ENCODE measurements at regions not wholly inside any gene's neighbourhood (a gene's known extent, or its start where the extent isn't known, plus 50 kb on each side); places are given as distances from the start of the nearest gene placed in this dataset.

DNA sequence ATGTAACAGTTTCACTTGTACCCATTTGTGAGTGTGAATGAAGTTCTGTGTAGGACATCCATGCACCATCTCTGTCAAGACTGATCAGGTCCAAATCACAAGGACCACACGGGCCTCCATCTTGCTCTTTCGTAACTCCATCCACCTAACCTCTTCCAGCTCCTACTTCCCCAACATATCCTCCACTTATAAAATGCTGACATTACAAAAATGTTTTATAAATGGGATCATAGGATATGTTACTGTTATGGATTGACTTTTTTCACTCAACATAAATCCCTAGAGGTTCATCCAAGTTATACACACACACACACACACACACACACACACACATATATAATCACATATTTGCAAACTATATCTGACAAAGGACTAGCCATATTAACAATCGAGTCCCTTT is 476.8 kb downstream of the ZNF516 start:
- 0% methylated on average over 3 of the region's 3 CpGs for WGBS (ENCODE audit: insufficient coverage, low coverage, missing lambda C conversion rate)
- no peak overlapping the region for H3K9ac ChIP-seq (ENCODE audit: insufficient read depth in 1 of 2, low read depth in 2 of 2, low read length in 2 of 2)
- H3K4me3 ChIP-seq, result no peak overlapping the region
- no TSS peak for BruUV-seq (replicated peaks)
- no peaks in the 10 kb centered on the region for H3K36me3 ChIP-seq (ENCODE audit: control insufficient read depth, insufficient read depth, low read length)
- ATAC-seq (no peak), FAIRE-seq (no peak), DNase-seq (ENCODE audit: extremely low read depth in 1 of 4, low spot score in 3 of 4) (no peak)
- TF ChIP-seq, protein P1, sequence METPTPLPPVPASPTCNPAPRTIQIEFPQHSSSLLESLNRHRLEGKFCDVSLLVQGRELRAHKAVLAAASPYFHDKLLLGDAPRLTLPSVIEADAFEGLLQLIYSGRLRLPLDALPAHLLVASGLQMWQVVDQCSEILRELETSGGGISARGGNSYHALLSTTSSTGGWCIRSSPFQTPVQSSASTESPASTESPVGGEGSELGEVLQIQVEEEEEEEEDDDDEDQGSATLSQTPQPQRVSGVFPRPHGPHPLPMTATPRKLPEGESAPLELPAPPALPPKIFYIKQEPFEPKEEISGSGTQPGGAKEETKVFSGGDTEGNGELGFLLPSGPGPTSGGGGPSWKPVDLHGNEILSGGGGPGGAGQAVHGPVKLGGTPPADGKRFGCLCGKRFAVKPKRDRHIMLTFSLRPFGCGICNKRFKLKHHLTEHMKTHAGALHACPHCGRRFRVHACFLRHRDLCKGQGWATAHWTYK (CRISPR knock-in tag; IDR thresholded peaks at IDR 0.05), result no peak
- peak; percentile 71; the same call in 1 of the 2 replicates for TF ChIP-seq C11orf30 (IDR thresholded peaks at IDR 0.05; ENCODE audit: low read depth)
- TF ChIP-seq MAFF (IDR thresholded peaks at IDR 0.05; ENCODE audit: low read length), result peak; percentile 74
- TF ChIP-seq SMAD4 (CRISPR knock-in tag; conservative IDR thresholded peaks at IDR 0.05), result no peak
- peak; percentile 73 for TF ChIP-seq MAFK (IDR thresholded peaks at IDR 0.05; ENCODE audit: low read length)
- no peak for TF ChIP-seq SAFB2 (IDR thresholded peaks at IDR 0.05; ENCODE audit: borderline replicate concordance, low read depth, low read length, severe bottlenecking)
- peak; percentile 83 for TF ChIP-seq ZNF316 (IDR thresholded peaks at IDR 0.05)
- peak; percentile 69 for TF ChIP-seq MAFG (tag; conservative IDR thresholded peaks at IDR 0.05)
- CTCF ChIA-PET (ENCODE audit: low intra/inter-chr PET ratio), result no interaction called here
- H3K27me3 ChIP-seq (ENCODE audit: control insufficient read depth in 2 of 2, insufficient read depth in 2 of 2, low read length in 2 of 2), result no peaks in the 10 kb centered on the region
- in situ Hi-C loops (cut with MboI), result no loop called here
- H3K4me1 ChIP-seq (replicated peaks in 1 of 2; ENCODE audit: control insufficient read depth in 2 of 2, insufficient read depth in 2 of 2, low read length in 2 of 2), result no peaks in the 10 kb centered on the region
- no peak overlapping the region for H3K4me2 ChIP-seq (ENCODE audit: insufficient read depth, low read length)
- H2AFZ ChIP-seq (ENCODE audit: low read depth, low read length), result no peak overlapping the region
- no peaks in the 10 kb centered on the region for H3K9me1 ChIP-seq (ENCODE audit: control insufficient read depth, insufficient read depth, low read length)
- POLR2A ChIA-PET, result no interaction called here
- intact Hi-C loops (cut with micrococcal nuclease), result no loop called here
- no peaks in the 10 kb centered on the region for H3K9me3 ChIP-seq (replicated peaks; ENCODE audit: control insufficient read depth, insufficient read depth, low read depth, low read length)
- H3K27ac ChIP-seq (ENCODE audit: extremely low read depth, low read depth, low read length), result no peak overlapping the region
- H4K20me1 ChIP-seq (replicated peaks; ENCODE audit: control insufficient read depth, insufficient read depth, low read length), result no peaks in the 10 kb centered on the region
- H3K79me2 ChIP-seq (ENCODE audit: control insufficient read depth, insufficient read depth, low read length), result no peaks in the 10 kb centered on the region

Measured in K562 (cell line).